OCI-LY1 (cell line): ENCODE measurements at regions not wholly inside any gene's neighbourhood (a gene's known extent, or its start where the extent isn't known, plus 50 kb on each side); places are given as distances from the start of the nearest gene placed in this dataset.

Source experiments
- EZH2 ChIP-seq: fragments of 200-600 bp; sonication (generic), shearing (Covaris generic); IDR thresholded peaks from 2 replicates; pipeline ENCODE4 v1.8.0; 2017; ENCODE audit warnings: borderline replicate concordance, mixed run types, mild to moderate bottlenecking, antibody characterized with exemption, low read length, moderate library complexity, mixed read lengths
- TF ChIP-seq, protein P1 (sequence below): fragments of 200-600 bp; sonication (generic), shearing (Covaris generic); IDR thresholded peaks from 2 replicates; pipeline ENCODE4 v1.5.1; 2017; ENCODE audit warnings: mild to moderate bottlenecking, antibody characterized with exemption, low read length, moderate library complexity, mixed read lengths

DNA sequence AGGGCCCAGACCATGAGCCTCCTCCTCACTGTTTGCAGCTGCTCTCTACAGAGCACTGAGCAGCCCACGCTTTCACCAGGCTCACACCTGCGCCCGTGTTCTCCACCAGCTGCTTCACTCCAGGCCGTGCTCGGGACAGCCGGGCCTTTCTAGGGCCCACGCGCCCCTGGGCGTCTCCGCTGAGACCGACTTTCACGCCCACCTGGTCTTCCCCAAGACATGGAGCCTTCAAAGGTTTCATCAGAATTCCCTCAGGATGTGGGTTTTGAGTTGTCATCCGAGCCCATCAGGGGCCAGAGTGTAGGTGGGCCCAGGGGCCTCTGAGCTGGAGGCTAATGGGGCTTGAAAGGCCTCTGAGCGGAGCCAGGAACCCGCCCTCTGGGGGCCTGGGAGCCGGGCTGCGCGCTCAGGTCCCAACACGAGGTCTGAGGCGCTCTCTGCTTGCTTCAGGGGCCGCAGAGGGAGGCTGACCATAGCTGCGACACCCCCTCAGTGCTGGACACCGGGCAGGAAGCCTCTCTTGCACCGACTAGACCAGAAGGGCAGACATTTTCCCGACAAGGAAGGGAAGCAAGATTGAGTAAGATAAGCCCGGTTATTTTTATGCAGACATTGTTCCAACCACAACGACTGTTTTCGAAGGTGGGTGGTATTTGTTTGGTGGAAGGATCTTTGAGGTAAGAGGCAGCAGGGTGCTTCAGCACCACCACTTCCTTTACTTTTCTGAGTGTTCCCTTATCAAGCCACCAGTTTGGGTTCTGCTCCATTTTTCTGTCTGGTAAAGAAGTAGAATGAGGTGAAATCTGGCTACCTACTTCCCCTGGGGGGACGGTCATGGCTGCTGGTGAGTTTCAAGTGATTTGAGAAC is 125.0 kb upstream of the FUT8 start:
- TF ChIP-seq, protein P1, sequence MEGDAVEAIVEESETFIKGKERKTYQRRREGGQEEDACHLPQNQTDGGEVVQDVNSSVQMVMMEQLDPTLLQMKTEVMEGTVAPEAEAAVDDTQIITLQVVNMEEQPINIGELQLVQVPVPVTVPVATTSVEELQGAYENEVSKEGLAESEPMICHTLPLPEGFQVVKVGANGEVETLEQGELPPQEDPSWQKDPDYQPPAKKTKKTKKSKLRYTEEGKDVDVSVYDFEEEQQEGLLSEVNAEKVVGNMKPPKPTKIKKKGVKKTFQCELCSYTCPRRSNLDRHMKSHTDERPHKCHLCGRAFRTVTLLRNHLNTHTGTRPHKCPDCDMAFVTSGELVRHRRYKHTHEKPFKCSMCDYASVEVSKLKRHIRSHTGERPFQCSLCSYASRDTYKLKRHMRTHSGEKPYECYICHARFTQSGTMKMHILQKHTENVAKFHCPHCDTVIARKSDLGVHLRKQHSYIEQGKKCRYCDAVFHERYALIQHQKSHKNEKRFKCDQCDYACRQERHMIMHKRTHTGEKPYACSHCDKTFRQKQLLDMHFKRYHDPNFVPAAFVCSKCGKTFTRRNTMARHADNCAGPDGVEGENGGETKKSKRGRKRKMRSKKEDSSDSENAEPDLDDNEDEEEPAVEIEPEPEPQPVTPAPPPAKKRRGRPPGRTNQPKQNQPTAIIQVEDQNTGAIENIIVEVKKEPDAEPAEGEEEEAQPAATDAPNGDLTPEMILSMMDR: no peak
- TF ChIP-seq EZH2: no peak
